ENCODE measurements at regions not wholly inside any gene's neighbourhood (a gene's known extent, or its start where the extent isn't known, plus 50 kb on each side); places are given as distances from the start of the nearest gene placed in this dataset.
"Not testable (repeated sequence)": the region's sequence is repeated elsewhere in the genome, so short reads cannot be mapped to it uniquely, and the experiment has no call there.

GRCh38 chr2:208807756-208808155 lies 401.2 kb downstream of the PTH2R start:
- no peak for DNase-seq

GRCh38 chr2:208811885-208812284 lies 405.3 kb downstream of the PTH2R start:
- not testable (repeated sequence) for DNase-seq

GRCh38 chr2:208819190-208819589 lies 412.6 kb downstream of the PTH2R start:
- DNase-seq: no peak

GRCh38 chr2:208820014-208820688 lies 413.6 kb downstream of the PTH2R start:
- no peak for DNase-seq

GRCh38 chr2:208827109-208827508 lies 420.5 kb downstream of the PTH2R start:
- no peak for DNase-seq

GRCh38 chr2:208827549-208828221 lies 421.1 kb downstream of the PTH2R start:
- no peak for DNase-seq

- no peak for DNase-seq
Observed at GRCh38 chr2:208830203-208830602, 423.6 kb downstream of the PTH2R start.

GRCh38 chr2:208847651-208848050 lies 441.1 kb downstream of the PTH2R start:
- no peak for DNase-seq

GRCh38 chr2:208854717-208855116 lies 448.1 kb downstream of the PTH2R start:
- DNase-seq: no peak

GRCh38 chr2:208867374-208867773 lies 460.8 kb downstream of the PTH2R start:
- no peak for DNase-seq

GRCh38 chr2:208872591-208872990 lies 466.0 kb downstream of the PTH2R start:
- no peak for DNase-seq

GRCh38 chr2:208879666-208880065 lies 473.1 kb downstream of the PTH2R start:
- no peak for DNase-seq

GRCh38 chr2:208880171-208880570 lies 473.6 kb downstream of the PTH2R start:
- DNase-seq: no peak

GRCh38 chr2:208890486-208890885 lies 483.9 kb downstream of the PTH2R start:
- no peak for DNase-seq

GRCh38 chr2:208892203-208892602 lies 485.6 kb downstream of the PTH2R start:
- no peak for DNase-seq

GRCh38 chr2:208906330-208906729 lies 499.7 kb downstream of the PTH2R start:
- DNase-seq: no peak

GRCh38 chr2:208915401-208915800 lies 508.4 kb upstream of the MAP2 start:
- no peak for DNase-seq

- no peak for DNase-seq
Observed at GRCh38 chr2:208916881-208917280, 507.0 kb upstream of the MAP2 start.

GRCh38 chr2:208921358-208921757 lies 502.5 kb upstream of the MAP2 start:
- not testable (repeated sequence) for DNase-seq

- no peak for DNase-seq
Observed at GRCh38 chr2:208927867-208928266, 496.0 kb upstream of the MAP2 start.

- DNase-seq: no peak
Observed at GRCh38 chr2:208929139-208929864, 494.5 kb upstream of the MAP2 start.

GRCh38 chr2:208929894-208930427 lies 493.9 kb upstream of the MAP2 start:
- DNase-seq: no peak

- no peak for DNase-seq
Observed at GRCh38 chr2:208935531-208935930, 488.3 kb upstream of the MAP2 start.

- DNase-seq: no peak
Observed at GRCh38 chr2:208937521-208937920, 486.3 kb upstream of the MAP2 start.

All from activated naive CD4-positive, alpha-beta T cell treated with Interleukin-2 at 50 U/mL for 16 hours (primary cell).